Esophagus (tissue), 2 donors: ENCODE measurements at regions not wholly inside any gene's neighbourhood (a gene's known extent, or its start where the extent isn't known, plus 50 kb on each side); places are given as distances from the start of the nearest gene placed in this dataset.
"Not testable (repeated sequence)": the region's sequence is repeated elsewhere in the genome, so short reads cannot be mapped to it uniquely, and the experiment has no call there.

ENCODE experiments used
- H3K27ac ChIP-seq, 2 donors: one replicate each; pipeline ENCODE4 v1.5.1; 2013; ENCODE audit warnings: low read depth in 2 of 2, mild to moderate bottlenecking in 2 of 2, inconsistent platforms in 1 of 2, low read length in 1 of 2, moderate library complexity in 1 of 2
- H3K27me3 ChIP-seq, 2 donors: one replicate each; pipeline ENCODE4 v1.6.1; 2013; ENCODE audit warnings: low read length in 2 of 2, control low read depth in 1 of 2, mild to moderate bottlenecking in 1 of 2; ENCODE audit not compliant: insufficient read depth in 2 of 2, control insufficient read depth in 1 of 2
- H3K36me3 ChIP-seq, 2 donors: one replicate each; pipeline ENCODE4 v1.6.1; 2013; ENCODE audit warnings: low read length in 1 of 2; ENCODE audit not compliant: control insufficient read depth in 2 of 2, insufficient read depth in 2 of 2
- H3K4me1 ChIP-seq, 2 donors: one replicate each; pipeline ENCODE4 v1.6.1; 2013; ENCODE audit warnings: low read length in 1 of 2; ENCODE audit not compliant: control insufficient read depth in 2 of 2, insufficient read depth in 2 of 2
- H3K4me3 ChIP-seq, 2 donors: one replicate each; pipeline ENCODE4 v1.5.1; 2013; ENCODE audit warnings: low read length in 2 of 2, mild to moderate bottlenecking in 2 of 2, low read depth in 1 of 2, moderate library complexity in 1 of 2
- H3K9me3 ChIP-seq, 2 donors: one replicate each; pipeline ENCODE4 v1.6.1; 2013; ENCODE audit warnings: mild to moderate bottlenecking in 2 of 2, low read depth in 1 of 2, low read length in 1 of 2, moderate library complexity in 1 of 2; ENCODE audit not compliant: control insufficient read depth in 2 of 2, insufficient read depth in 1 of 2
- WGBS, 2 donors: extraction: QIAGEN DNeasy Blood & Tissue Kit; methylation state at CpG; one replicate each; pipeline ENCODE4 v1.1.7; 2013; 5-methylcytosine and 5-hydroxymethylcytosine counted together
- donor health status: healthy with polysubstance abuse.
- donor health status: Bipolar disorder and iron deficiency.

DNA sequence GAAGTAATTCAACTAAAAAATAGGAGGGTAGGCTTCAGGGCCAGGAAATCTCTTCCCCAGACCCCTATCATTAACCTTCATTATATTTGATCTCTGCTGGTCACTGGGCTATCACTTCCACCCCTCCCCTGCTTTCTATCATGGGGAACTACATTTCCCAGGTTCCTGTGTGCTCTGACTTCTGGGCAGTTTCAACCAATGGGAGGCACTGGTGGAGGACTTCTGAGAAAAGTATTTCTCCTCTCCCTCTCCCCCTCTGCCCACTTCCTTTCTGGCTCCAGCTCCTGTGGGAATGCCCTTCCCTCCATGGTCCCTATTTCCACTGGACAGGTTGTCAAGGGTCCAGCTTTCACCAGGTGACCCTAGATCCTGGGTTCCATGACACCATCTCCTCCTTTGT lies 364.4 kb downstream of the C16orf95 start:
- Histone ChIP-seq H3K4me3 (no peak overlapping the region), H3K4me1 (no peaks in the 10 kb centered on the region), H3K27ac (no peak overlapping the region), H3K27me3 (no peaks in the 10 kb centered on the region), H3K9me3 (no peaks in the 10 kb centered on the region), H3K36me3 (no peaks in the 10 kb centered on the region)

DNA sequence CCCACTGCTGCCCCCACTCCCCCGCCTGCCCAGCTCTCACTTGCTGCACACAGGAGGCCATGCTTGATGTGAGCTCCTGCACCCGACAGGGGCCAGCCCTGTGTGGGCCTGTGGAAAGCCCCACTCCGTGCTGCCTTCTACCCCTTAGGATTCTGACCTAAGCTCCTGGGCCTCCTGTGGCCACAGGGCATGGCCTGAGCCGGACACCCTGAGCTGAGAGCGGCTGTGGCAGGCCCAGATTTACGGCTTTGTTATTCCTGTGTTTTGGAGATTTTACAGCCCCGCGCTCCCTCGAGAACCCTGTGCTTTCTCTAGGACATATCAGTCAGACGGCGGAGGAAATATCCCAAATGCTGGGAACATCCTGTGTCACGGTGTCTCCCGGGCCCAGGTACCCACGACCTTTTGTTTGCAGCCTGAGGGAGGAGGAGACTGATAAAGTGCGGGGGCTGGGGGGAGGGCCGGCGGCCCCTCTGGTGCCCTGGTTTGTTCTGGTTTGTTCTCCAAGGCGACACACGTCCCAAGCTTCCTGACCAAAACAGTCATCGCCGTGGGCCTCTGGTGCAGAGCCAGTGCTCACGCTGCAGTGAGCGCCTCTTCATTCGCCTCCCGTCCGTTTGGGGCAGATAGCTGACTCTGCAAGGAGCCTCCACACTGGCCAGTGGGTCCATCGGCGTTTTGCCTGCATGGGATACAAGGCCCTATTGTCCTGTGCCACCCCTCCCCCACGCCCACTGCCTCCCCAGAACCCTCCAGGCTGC lies 363.4 kb downstream of the C16orf95 start:
- Histone ChIP-seq H3K9me3 (no peaks in the 10 kb centered on the region), H3K4me3 (no peak overlapping the region), H3K27ac (no peak overlapping the region), H3K4me1 (no peaks in the 10 kb centered on the region), H3K27me3 (no peaks in the 10 kb centered on the region), H3K36me3 (no peaks in the 10 kb centered on the region)
- 66 to 71% methylated on average over 28 to 29 of the region's 29 CpGs for WGBS, 2 donors

DNA sequence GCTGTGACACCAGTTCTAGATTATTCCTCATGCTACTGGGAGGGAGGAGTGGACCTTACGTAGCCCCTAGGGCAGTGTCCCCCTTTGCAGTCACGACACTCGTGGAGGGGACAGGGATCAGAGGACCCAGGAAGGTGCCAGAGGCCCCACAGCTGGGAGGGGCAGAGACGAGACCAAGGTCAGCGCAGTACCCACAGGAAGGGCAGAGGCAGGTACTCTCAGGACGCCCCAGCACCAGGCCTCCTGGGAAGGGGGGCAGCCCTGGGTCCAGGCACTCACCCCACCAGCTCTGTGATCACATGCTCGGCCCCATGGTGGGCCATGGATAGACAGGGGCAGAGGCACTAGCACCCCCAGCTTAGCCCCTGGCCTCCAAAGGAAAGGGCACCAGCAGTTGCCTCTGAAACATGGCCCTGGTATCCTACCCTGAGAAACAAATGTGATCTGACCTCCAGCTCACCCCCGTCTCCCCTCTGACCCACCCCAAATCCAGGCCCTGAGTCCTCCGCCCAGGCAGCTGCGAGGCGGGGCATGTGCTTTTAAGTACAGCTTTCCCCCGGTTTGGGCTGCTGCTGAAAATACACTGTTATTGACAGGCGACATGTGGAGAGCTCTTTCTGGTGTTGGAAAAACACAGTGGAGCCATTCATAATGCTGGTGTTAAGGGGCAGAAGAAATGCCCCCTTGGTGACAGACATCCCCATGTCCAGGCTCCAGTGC lies 361.9 kb downstream of the C16orf95 start:
- Histone ChIP-seq H3K27ac (no peak overlapping the region), H3K36me3 (no peaks in the 10 kb centered on the region), H3K9me3 (no peaks in the 10 kb centered on the region), H3K27me3 (no peaks in the 10 kb centered on the region), H3K4me1 (no peaks in the 10 kb centered on the region), H3K4me3 (no peak overlapping the region)
- WGBS, 2 donors = 73 to 82% methylated on average over 13 of the region's 13 CpGs

DNA sequence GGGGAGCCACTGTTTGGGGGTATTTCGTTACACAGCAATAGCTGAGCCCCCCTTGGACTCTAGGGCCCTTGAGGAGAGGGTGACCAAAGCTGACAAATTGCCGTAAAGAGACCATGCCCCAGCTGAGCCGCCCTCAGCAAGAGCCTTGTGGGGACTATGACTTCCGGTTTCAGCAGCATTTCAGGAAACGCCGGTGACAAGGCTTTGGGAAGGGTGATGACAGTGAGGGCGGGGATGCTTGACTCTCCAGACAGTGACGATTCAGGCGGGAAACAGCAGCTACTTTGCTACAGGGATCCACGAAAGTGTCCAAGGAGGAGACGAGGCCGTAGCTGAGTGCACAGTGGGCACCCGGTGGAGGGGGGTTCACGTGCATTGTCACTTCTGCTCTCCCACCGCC lies 360.8 kb downstream of the C16orf95 start:
- H3K4me3 ChIP-seq = no peak overlapping the region
- WGBS, 2 donors = 61 to 68% methylated on average over 15 of the region's 15 CpGs
- H3K27me3 ChIP-seq = no peaks in the 10 kb centered on the region
- H3K4me1 ChIP-seq = no peaks in the 10 kb centered on the region
- no peaks in the 10 kb centered on the region for H3K9me3 ChIP-seq
- no peak overlapping the region for H3K27ac ChIP-seq
- no peaks in the 10 kb centered on the region for H3K36me3 ChIP-seq

DNA sequence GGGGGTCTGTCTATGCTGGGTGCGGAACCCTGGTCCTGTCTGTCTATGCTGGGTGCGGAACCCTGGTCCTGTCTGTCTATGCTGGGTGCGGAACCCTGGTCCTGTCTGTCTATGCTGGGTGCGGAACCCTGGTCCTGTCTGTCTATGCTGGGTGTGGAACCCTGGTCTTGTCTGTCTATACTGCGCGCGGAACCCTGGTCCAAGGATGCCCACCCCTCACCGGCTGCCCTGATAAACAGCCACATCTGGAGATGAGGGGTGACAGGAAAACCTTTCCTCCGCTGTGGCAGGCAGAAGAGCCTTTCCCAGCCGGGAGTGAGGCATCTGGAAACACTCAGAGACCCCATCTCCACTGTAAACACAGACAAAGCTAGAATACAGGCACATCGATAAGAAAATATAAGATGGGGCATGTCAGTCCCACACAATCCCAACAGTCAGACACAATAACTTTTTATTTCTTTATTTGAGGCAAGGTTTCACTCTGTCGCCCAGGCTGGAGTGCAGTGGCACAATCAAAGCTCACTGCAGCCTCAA lies 359.5 kb downstream of the C16orf95 start:
- 90 to 93% methylated on average over 12 of the region's 12 CpGs for WGBS, 2 donors
- not testable (repeated sequence) for H3K4me1 ChIP-seq, H3K4me3 ChIP-seq, H3K9me3 ChIP-seq, H3K36me3 ChIP-seq, H3K27ac ChIP-seq, H3K27me3 ChIP-seq

DNA sequence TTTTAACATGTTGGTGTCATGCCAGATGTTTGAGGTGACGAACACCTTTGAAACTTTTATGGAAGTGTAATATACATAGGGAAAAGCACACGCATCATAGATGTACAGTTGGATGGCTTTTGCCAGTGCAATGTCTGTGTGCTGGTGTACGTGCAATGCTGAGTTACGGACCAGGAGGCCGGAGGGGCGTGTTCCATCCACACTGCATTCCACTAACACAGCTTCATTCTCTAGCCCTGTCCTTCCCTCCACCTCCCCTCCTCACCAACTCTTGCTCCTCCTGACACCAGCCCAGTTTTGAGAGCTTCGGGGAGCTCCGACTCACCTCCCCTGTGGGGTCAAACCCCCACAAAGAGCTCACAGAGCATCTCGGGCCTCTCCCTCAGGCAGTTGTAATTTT lies 358.8 kb downstream of the C16orf95 start:
- 78 to 79% methylated on average over 9 of the region's 9 CpGs for WGBS, 2 donors
- H3K4me1 ChIP-seq = no peaks in the 10 kb centered on the region
- H3K9me3 ChIP-seq = no peaks in the 10 kb centered on the region
- H3K4me3 ChIP-seq = no peak overlapping the region
- no peaks in the 10 kb centered on the region for H3K27me3 ChIP-seq
- H3K36me3 ChIP-seq = no peaks in the 10 kb centered on the region
- no peak overlapping the region for H3K27ac ChIP-seq

DNA sequence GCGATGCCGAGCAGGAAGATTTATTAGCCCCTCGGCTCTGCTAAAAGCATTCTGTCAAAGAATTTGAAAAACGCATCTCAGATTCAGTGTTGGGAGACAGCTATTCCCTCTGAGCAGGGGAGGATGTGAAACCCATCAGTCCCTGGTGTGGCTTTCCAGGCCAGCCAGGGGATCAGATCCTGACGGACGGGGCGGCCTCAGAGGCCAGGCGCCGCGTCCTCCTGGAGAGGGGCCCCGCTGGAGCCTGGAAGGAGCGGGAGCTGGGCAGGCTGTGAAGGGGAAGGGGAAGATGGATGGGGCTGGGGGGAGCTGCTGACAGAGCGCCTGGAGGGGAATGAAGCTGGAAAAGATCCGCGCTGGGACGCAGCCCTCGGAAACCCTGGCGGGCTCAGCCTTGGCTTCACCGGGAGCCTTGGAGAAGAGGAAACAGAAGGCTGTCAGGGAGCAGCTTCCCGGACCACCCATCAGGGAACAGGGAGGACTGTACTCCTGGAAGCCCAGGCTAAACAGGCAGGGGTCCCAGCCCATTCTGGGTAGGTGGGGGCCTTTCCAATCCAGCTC lies 358.0 kb downstream of the C16orf95 start:
- no peaks in the 10 kb centered on the region for H3K4me1 ChIP-seq
- WGBS, 2 donors = 38 to 43% methylated on average over 20 of the region's 20 CpGs
- H3K4me3 ChIP-seq = no peak overlapping the region
- H3K27me3 ChIP-seq = no peaks in the 10 kb centered on the region
- no peaks in the 10 kb centered on the region for H3K9me3 ChIP-seq
- no peak overlapping the region for H3K27ac ChIP-seq
- no peaks in the 10 kb centered on the region for H3K36me3 ChIP-seq

DNA sequence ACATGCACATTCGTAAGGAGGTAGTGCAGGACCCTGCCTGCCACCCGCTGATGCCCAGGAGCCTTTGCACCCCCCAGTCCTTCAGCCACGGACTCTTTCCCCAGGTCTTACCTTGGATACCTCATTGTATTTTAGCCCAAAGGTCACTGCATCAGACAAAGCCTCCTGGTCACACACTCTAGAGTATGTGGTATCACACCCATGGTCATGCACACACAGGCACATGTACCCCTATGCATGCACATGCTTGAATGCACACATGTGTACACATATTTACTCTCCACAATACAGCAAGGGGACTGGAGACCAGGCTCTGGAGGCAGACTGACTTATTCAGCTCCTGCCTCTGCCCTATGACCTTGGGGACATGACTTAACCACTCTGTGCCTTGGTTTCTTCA lies 357.5 kb downstream of the C16orf95 start:
- no peaks in the 10 kb centered on the region for H3K36me3 ChIP-seq
- 71 to 73% methylated on average over 3 of the region's 3 CpGs for WGBS, 2 donors
- no peak overlapping the region for H3K27ac ChIP-seq
- no peak overlapping the region for H3K4me3 ChIP-seq
- no peaks in the 10 kb centered on the region for H3K4me1 ChIP-seq
- no peaks in the 10 kb centered on the region for H3K27me3 ChIP-seq
- H3K9me3 ChIP-seq = no peaks in the 10 kb centered on the region

DNA sequence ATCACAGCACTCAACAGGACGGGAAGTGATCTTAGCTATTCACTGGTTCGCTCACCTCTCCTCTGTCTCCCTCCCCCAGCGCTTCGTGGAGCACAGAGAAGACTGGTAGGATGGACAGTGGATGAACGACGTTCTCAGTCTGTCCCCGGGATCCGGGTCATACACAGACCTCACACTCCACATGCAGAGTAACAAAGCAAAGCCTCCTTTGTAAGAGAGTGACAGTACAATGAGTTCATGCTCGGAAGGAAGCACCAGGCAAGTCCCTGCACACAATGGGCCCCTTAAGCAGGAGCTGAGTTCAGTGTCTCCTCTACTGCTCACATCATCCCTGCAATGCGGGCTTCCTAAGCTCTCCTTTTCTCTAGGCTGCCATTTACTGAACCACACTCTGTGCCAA lies 356.9 kb downstream of the C16orf95 start:
- Histone ChIP-seq H3K27me3 (no peaks in the 10 kb centered on the region), H3K27ac (no peak overlapping the region), H3K4me1 (no peaks in the 10 kb centered on the region), H3K4me3 (no peak overlapping the region), H3K36me3 (no peaks in the 10 kb centered on the region), H3K9me3 (no peaks in the 10 kb centered on the region)
- WGBS, 2 donors = 62 to 70% methylated on average over 10 of the region's 10 CpGs
